GM23248 (cell line): ENCODE measurements at regions not wholly inside any gene's neighbourhood (a gene's known extent, or its start where the extent isn't known, plus 50 kb on each side); places are given as distances from the start of the nearest gene placed in this dataset.

ENCODE experiments used
- EZH2 ChIP-seq: fragments of 200-600 bp; sonication (generic); IDR thresholded peaks from 2 replicates; pipeline ENCODE4 v1.6.1; 2018; ENCODE audit warnings: antibody characterized with exemption, mild to moderate bottlenecking; ENCODE audit not compliant: insufficient read depth, poor library complexity, severe bottlenecking
- EZH2phosphoT487 ChIP-seq: fragments of 200-600 bp; sonication (generic); IDR thresholded peaks from 2 replicates; pipeline ENCODE4 v1.6.1; 2018; ENCODE audit warnings: antibody characterized with exemption, moderate library complexity, mild to moderate bottlenecking, low read depth; ENCODE audit not compliant: insufficient read depth

GRCh38 chr11:11724994-11725393 lies 103.2 kb upstream of the GALNT18 start:
- TF ChIP-seq EZH2: no peak
- no peak for TF ChIP-seq EZH2phosphoT487
